HAP-1 (cell line): ENCODE measurements at regions not wholly inside any gene's neighbourhood (a gene's known extent, or its start where the extent isn't known, plus 50 kb on each side); places are given as distances from the start of the nearest gene placed in this dataset.
A peak's percentile ranks its signal among the peaks of the same experiment; 100 is the strongest.
"Not testable (repeated sequence)": the region's sequence is repeated elsewhere in the genome, so short reads cannot be mapped to it uniquely, and the experiment has no call there.

Experiments used
- DNase-seq, 2 experiments: peaks; one replicate each; pipeline ENCODE4 v3.0.0-alpha.2; 2016 to 2020; ENCODE audit warnings: low spot score in 2 of 2
- H3K27me3 ChIP-seq: fragments of 250-450 bp; sonication (Bioruptor Pico); 2 replicates; pipeline ENCODE4 v1.5.1; 2020; ENCODE audit warnings: low read depth, mild to moderate bottlenecking, moderate library complexity
- H3K36me3 ChIP-seq: fragments of 250-450 bp; sonication (Bioruptor Pico); replicated peaks from 2 replicates; pipeline ENCODE4 v1.5.1; 2020; ENCODE audit warnings: mild to moderate bottlenecking
- H3K4me1 ChIP-seq: fragments of 250-450 bp; sonication (Bioruptor Pico); 2 replicates; pipeline ENCODE4 v1.5.1; 2020; ENCODE audit warnings: mild to moderate bottlenecking
- H3K4me3 ChIP-seq: fragments of 250-450 bp; sonication (Bioruptor Pico); 2 replicates; pipeline ENCODE4 v1.5.1; 2020; ENCODE audit warnings: mild to moderate bottlenecking, moderate library complexity
- H3K9me3 ChIP-seq: fragments of 250-450 bp; sonication (Bioruptor Pico); 2 replicates; pipeline ENCODE4 v1.5.1; 2020; ENCODE audit warnings: mild to moderate bottlenecking, moderate library complexity
- in situ Hi-C: fragments of 300-500 bp; cut with MboI; formaldehyde crosslinking; loops from 3 replicates; pipeline ENCODE4 v1.14.3; 2020; ENCODE audit warnings: low sequenced_read_pairs, inconsistent platforms, mixed read lengths

GRCh38 chr1:220438741-220439140 is 89.2 kb upstream of the MARK1 start:
- Histone ChIP-seq H3K36me3 (no peaks in the 10 kb centered on the region), H3K4me3 (no peak overlapping the region), H3K9me3 (peaks cover 2% of the 10 kb centered on the region; the same call in 1 of the 2 replicates), H3K4me1 (no peaks in the 10 kb centered on the region), H3K27me3 (no peaks in the 10 kb centered on the region)
- in situ Hi-C loops: no loop called here
- DNase-seq: no peak

DNA sequence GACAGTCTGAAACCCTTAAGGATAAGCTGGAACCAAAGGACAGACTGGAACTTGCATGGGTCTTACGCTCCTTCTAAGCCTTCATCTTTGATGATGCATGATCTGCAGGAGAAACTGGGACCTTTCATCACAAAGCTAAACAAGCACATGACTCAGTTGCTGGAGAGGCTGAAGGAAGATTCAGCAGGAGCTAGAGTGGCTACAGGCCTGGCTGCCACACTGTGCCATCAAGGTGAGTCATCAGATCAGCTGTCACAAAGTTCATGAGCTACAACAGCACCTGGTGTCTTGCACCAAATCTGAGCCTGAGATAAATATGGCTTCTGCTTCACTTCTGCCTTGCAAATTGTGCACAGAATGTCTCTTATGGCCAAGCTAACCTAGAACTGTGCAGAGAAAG is 95.5 kb upstream of the MARK1 start:
- H3K4me1 ChIP-seq: no peaks in the 10 kb centered on the region
- no peak overlapping the region for H3K4me3 ChIP-seq
- H3K27me3 ChIP-seq: no peaks in the 10 kb centered on the region
- H3K9me3 ChIP-seq: no peaks in the 10 kb centered on the region
- H3K36me3 ChIP-seq: no peaks in the 10 kb centered on the region
- in situ Hi-C loops: no loop called here
- DNase-seq: no peak

DNA sequence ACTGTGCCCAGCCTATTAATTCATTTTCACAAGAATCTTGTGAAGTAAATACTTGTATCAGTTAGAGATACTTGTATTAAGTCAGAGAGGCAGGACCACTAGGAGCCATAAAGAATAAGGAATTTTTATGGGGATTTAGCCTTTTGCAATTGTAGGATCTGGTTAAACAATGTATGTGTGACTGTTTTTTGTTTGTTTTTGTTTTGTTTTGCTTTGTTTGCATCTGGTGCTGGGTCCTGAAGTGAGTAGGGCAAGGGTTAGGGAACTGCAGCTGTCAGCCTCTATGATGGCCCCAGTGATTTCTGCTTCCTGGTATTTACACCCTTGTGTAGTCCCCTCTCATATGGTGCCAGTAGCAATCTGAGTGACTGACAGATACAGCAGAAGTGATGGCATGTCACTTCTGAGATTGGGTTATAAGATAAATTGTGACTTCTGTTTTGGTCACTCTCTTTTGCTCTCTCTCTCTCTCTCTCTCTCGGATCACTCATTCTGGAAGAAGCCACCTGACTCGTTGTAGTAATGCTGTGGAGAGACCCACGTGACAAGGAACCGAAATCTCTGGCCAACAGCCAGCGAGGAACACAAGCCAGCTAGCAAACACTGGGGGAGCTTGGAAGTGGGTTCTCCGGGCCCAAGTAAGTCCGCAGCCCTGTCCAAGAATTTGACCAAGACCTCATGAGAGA is 96.2 kb upstream of the MARK1 start:
- in situ Hi-C loops: no loop called here
- Histone ChIP-seq H3K27me3 (no peaks in the 10 kb centered on the region), H3K9me3 (no peaks in the 10 kb centered on the region), H3K4me3 (no peak overlapping the region), H3K4me1 (no peaks in the 10 kb centered on the region), H3K36me3 (no peaks in the 10 kb centered on the region)
- peak; percentile 22 to 29 for DNase-seq

DNA sequence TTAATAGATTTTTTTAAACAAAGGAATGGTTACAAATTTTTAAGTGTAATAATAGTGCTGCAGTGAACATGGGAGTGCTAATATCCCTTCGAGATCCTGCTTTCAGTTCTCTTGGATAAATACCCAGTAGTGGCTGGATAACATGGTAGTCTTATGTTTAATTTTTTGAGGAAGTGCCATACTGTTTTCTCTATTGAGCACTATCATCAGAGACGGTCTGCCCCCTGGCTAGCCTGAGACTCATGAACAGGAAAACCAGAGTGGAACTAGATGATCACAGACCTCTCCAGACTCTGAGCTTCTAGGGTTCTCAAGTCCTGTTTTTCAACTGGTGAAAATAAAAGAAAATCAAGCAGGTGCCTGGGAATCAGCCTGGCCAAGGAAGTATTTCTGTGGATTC is 97.3 kb upstream of the MARK1 start:
- no peaks in the 10 kb centered on the region for H3K27me3 ChIP-seq
- H3K4me1 ChIP-seq: no peaks in the 10 kb centered on the region
- H3K36me3 ChIP-seq: no peaks in the 10 kb centered on the region
- H3K9me3 ChIP-seq: no peaks in the 10 kb centered on the region; the same call in 1 of the 2 replicates
- no peak overlapping the region for H3K4me3 ChIP-seq
- in situ Hi-C loops: no loop called here
- no peak for DNase-seq

- H3K4me3 ChIP-seq: no peak overlapping the region
- DNase-seq: peak in 1 of 2 experiments; percentile 13
- H3K27me3 ChIP-seq: no peaks in the 10 kb centered on the region
- in situ Hi-C loops: no loop called here
- H3K36me3 ChIP-seq: no peaks in the 10 kb centered on the region
- no peaks in the 10 kb centered on the region; the same call in 1 of the 2 replicates for H3K9me3 ChIP-seq
- H3K4me1 ChIP-seq: no peaks in the 10 kb centered on the region
Observed at GRCh38 chr1:220430059-220430458, 97.9 kb upstream of the MARK1 start.

DNA sequence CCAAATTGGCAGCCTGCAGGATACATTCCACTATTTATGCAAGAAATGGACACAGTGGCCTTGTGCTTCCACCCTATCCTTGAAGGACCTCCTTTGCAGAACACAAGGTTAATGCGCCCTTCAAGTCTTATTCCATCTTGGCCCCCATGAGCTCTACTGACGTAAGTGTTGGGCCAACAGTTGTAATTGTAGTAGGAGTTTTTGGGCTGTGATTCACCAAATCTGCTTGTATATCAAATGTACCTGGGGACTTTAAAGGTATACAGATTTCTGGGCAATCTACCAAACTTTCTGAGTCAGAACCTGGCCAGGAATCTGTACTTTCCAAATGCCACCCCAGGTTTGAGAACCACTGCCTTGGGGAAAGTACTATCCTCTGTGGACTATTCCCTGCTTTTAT is 100.9 kb upstream of the MARK1 start:
- no peaks in the 10 kb centered on the region; the same call in 1 of the 2 replicates for H3K9me3 ChIP-seq
- H3K4me1 ChIP-seq: no peaks in the 10 kb centered on the region
- H3K27me3 ChIP-seq: no peaks in the 10 kb centered on the region
- no peaks in the 10 kb centered on the region for H3K36me3 ChIP-seq
- DNase-seq: no peak
- in situ Hi-C loops: no loop called here
- H3K4me3 ChIP-seq: no peak overlapping the region

DNA sequence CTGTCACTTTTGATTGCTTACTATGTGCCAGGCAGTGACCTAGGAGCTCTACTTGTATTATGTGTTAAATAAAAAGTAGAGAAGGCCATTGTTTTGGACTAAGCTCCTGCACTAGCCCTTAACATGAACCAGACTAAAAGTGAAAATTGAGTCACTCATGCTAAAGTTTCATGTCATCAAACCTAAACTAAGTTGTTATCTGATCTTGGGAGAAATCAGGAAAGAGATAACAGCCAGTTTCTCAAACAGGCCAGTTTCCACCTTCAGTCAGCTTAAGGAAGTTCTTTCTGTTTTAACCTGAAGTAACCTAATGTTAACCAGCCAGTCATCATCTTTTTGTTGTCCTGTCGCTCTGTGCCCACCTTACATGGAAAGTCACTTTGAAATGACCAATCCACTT is 102.1 kb upstream of the MARK1 start:
- Histone ChIP-seq H3K27me3 (no peaks in the 10 kb centered on the region), H3K36me3 (no peaks in the 10 kb centered on the region), H3K4me1 (no peaks in the 10 kb centered on the region), H3K9me3 (no peaks in the 10 kb centered on the region; the same call in 1 of the 2 replicates), H3K4me3 (no peak overlapping the region)
- in situ Hi-C loops: no loop called here
- DNase-seq: no peak

- Histone ChIP-seq H3K27me3 (no peaks in the 10 kb centered on the region), H3K4me3 (no peak overlapping the region), H3K9me3 (no peaks in the 10 kb centered on the region; the same call in 1 of the 2 replicates), H3K36me3 (no peaks in the 10 kb centered on the region), H3K4me1 (no peaks in the 10 kb centered on the region)
- in situ Hi-C loops: no loop called here
- DNase-seq: no peak
Observed at GRCh38 chr1:220421508-220421907, 106.4 kb upstream of the MARK1 start.

GRCh38 chr1:220420726-220421125 is 107.2 kb upstream of the MARK1 start:
- Histone ChIP-seq H3K36me3 (no peaks in the 10 kb centered on the region), H3K27me3 (no peaks in the 10 kb centered on the region), H3K4me3 (no peak overlapping the region), H3K9me3 (no peaks in the 10 kb centered on the region), H3K4me1 (no peaks in the 10 kb centered on the region)
- in situ Hi-C loops: no loop called here
- DNase-seq: no peak

DNA sequence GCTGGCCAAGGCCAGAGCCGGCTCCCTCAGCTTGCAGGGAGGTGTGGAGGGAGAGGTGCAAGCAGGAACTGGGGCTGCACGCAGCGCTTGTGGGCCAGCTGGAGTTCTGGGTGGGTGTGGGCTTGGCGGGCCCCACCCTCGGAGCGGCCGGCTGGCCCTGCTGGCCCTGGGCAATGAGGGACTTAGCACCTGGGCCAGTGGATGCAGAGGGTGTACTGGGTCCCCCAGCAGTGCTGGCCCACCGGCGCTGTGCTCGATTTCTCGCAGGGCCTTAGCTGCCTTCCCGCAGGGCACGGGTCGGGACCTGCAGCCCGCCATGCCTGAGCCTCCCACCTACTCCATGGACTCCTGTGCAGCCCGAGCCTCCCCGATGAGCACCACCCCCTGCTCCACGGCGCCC is 115.6 kb upstream of the MARK1 start:
- H3K27me3 ChIP-seq, H3K4me3 ChIP-seq, H3K9me3 ChIP-seq, in situ Hi-C loops, H3K36me3 ChIP-seq, DNase-seq: not testable (repeated sequence)
- H3K4me1 ChIP-seq: peaks cover 22% of the 10 kb centered on the region

GRCh38 chr1:220410611-220411010 is 117.3 kb upstream of the MARK1 start:
- Histone ChIP-seq H3K9me3 (no peaks in the 10 kb centered on the region), H3K4me1 (peaks cover 22% of the 10 kb centered on the region), H3K36me3 (no peaks in the 10 kb centered on the region), H3K4me3 (no peak overlapping the region), H3K27me3 (no peaks in the 10 kb centered on the region)
- in situ Hi-C loops: no loop called here
- DNase-seq: no peak

- DNase-seq: peak; percentile 78 to 85
- no peaks in the 10 kb centered on the region for H3K36me3 ChIP-seq
- no peak overlapping the region for H3K4me3 ChIP-seq
- H3K4me1 ChIP-seq: peaks cover 22% of the 10 kb centered on the region
- H3K9me3 ChIP-seq: no peaks in the 10 kb centered on the region
- in situ Hi-C loops: no loop called here
- no peaks in the 10 kb centered on the region for H3K27me3 ChIP-seq
Observed at GRCh38 chr1:220409771-220410595, 118.0 kb upstream of the MARK1 start.

GRCh38 chr1:220407191-220407590 is 120.7 kb upstream of the MARK1 start:
- Histone ChIP-seq H3K9me3 (no peaks in the 10 kb centered on the region), H3K36me3 (no peaks in the 10 kb centered on the region), H3K27me3 (no peaks in the 10 kb centered on the region), H3K4me3 (no peak overlapping the region), H3K4me1 (peaks cover 22% of the 10 kb centered on the region)
- in situ Hi-C loops: no loop called here
- DNase-seq: no peak

GRCh38 chr1:220398238-220398637 is 126.0 kb upstream of the RAB3GAP2 start:
- in situ Hi-C loops: no loop called here
- no peaks in the 10 kb centered on the region for H3K9me3 ChIP-seq
- no peak for DNase-seq
- no peaks in the 10 kb centered on the region for H3K4me1 ChIP-seq
- no peak overlapping the region for H3K4me3 ChIP-seq
- H3K27me3 ChIP-seq: peaks cover 8% of the 10 kb centered on the region
- H3K36me3 ChIP-seq: no peaks in the 10 kb centered on the region
